ENCODE measurements at regions not wholly inside any gene's neighbourhood (a gene's known extent, or its start where the extent isn't known, plus 50 kb on each side); places are given as distances from the start of the nearest gene placed in this dataset.

DNA sequence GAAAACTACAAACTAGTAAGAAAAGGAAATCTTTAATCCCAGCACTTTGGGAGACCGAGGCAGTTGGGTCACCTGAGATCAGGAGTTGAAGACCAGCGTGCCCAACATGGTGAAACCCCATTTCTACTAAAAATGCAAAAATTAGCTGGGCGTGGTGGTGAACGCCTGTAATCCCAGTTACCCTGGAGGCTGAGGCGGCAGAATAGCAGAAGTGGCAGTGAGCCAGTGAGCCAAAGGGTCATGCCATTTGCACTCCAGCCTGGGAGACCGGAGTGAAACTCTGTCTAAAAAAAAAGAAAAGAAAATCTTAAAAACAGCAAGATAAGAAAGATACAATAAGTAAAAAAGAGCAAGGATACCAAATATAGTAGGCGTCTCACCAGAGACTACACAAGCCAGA, 502.9 kb upstream of the ID2 start:
- WGBS, 2 experiments (ENCODE audit: insufficient coverage in 1 of 2, insufficient read length in 1 of 2), result 96 to 97% methylated on average over 5 to 6 of the region's 7 CpGs
- Mint-ChIP-seq H3K36me3 (ENCODE audit: low read depth) (no peaks in the 10 kb centered on the region), H3K4me3 (no peak overlapping the region), H3K27ac (no peak overlapping the region), H3K27me3 (ENCODE audit: insufficient read depth) (no peaks in the 10 kb centered on the region), H3K9me3 (peaks cover 14% of the 10 kb centered on the region), H3K4me1 (no peaks in the 10 kb centered on the region)
- Histone ChIP-seq H3K27ac (ENCODE audit: low read depth, low read length) (no peak overlapping the region), H3K36me3 (ENCODE audit: control insufficient read depth, insufficient read depth, low read length) (no peaks in the 10 kb centered on the region), H3K9ac (ENCODE audit: extremely low read depth, low read length, poor library complexity, severe bottlenecking) (no peak overlapping the region), H3K4me3 (ENCODE audit: low read length) (no peak overlapping the region), H3K4me1 (ENCODE audit: control insufficient read depth, insufficient read depth, low read length) (no peaks in the 10 kb centered on the region), H3K9me3 (ENCODE audit: control insufficient read depth, low read length) (no peaks in the 10 kb centered on the region), H3K27me3 (ENCODE audit: control insufficient read depth, insufficient read depth, low read length, poor library complexity, severe bottlenecking) (no peaks in the 10 kb centered on the region)
- TF ChIP-seq, protein P1, sequence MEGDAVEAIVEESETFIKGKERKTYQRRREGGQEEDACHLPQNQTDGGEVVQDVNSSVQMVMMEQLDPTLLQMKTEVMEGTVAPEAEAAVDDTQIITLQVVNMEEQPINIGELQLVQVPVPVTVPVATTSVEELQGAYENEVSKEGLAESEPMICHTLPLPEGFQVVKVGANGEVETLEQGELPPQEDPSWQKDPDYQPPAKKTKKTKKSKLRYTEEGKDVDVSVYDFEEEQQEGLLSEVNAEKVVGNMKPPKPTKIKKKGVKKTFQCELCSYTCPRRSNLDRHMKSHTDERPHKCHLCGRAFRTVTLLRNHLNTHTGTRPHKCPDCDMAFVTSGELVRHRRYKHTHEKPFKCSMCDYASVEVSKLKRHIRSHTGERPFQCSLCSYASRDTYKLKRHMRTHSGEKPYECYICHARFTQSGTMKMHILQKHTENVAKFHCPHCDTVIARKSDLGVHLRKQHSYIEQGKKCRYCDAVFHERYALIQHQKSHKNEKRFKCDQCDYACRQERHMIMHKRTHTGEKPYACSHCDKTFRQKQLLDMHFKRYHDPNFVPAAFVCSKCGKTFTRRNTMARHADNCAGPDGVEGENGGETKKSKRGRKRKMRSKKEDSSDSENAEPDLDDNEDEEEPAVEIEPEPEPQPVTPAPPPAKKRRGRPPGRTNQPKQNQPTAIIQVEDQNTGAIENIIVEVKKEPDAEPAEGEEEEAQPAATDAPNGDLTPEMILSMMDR (conservative IDR thresholded peaks at IDR 0.05), result no peak
- no peak for DNase-seq

DNA sequence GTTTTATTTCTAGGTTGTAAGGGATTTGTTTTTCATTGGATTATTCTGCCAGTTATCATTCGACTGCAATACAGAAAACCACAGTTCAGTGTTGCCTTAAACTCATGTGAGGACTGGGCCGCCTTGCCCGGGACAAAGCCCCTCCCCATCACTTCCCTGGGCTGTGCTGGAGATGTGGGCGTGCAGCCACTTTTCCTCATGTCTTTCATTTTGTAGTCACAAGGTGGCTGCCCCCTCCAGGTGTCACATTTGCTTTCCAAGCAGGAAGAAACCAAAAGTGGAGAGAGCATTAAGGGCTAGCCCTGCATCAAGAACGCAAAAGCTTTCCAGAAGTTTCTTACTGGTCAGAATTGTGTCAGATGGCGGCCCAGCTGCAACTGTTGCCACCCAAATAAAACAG, 492.5 kb upstream of the ID2 start:
- peak; percentile 67 for DNase-seq
- H3K36me3 ChIP-seq (ENCODE audit: control insufficient read depth, insufficient read depth, low read length), result no peaks in the 10 kb centered on the region
- H3K4me1 Mint-ChIP-seq, result peaks cover 15% of the 10 kb centered on the region
- H3K9ac ChIP-seq (ENCODE audit: extremely low read depth, low read length, poor library complexity, severe bottlenecking), result no peak overlapping the region
- H3K27me3 Mint-ChIP-seq (ENCODE audit: insufficient read depth), result no peaks in the 10 kb centered on the region
- peaks cover 2% of the 10 kb centered on the region for H3K36me3 Mint-ChIP-seq (ENCODE audit: low read depth)
- WGBS, 2 experiments (ENCODE audit: insufficient coverage in 1 of 2, insufficient read length in 1 of 2), result 91 to 94% methylated on average over 4 to 6 of the region's 6 CpGs
- no peak overlapping the region for H3K4me3 Mint-ChIP-seq
- TF ChIP-seq, protein P1 (conservative IDR thresholded peaks at IDR 0.05), result peak; percentile 51
- no peak overlapping the region for H3K27ac ChIP-seq (ENCODE audit: low read depth, low read length)
- H3K27me3 ChIP-seq (ENCODE audit: control insufficient read depth, insufficient read depth, low read length, poor library complexity, severe bottlenecking), result no peaks in the 10 kb centered on the region
- peaks cover 14% of the 10 kb centered on the region for H3K9me3 Mint-ChIP-seq
- H3K27ac Mint-ChIP-seq, result no peak overlapping the region
- no peak overlapping the region for H3K4me3 ChIP-seq (ENCODE audit: low read length)
- H3K9me3 ChIP-seq (ENCODE audit: control insufficient read depth, low read length), result peaks cover 6% of the 10 kb centered on the region
- H3K4me1 ChIP-seq (ENCODE audit: control insufficient read depth, insufficient read depth, low read length), result peaks cover 4% of the 10 kb centered on the region

DNA sequence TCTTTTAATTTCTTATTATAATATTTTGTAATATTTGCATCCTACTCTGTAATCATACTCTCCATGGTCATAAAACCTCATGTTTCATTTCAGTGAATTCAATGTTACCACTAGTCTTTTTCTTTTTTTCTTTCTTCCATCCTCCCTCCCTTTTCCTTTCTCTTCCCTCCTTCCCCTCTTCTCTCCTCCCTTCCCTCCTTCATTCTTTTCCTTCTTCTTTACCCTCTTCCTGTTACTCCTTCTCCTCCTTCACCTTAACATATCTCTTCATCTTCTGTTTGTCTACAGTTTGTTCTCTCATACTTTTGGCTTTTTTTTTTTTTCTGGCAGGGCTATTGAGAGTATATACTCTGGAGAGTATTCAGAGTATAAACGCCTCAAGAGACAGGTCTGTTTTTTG, 491.6 kb upstream of the ID2 start:
- Mint-ChIP-seq H3K36me3 (ENCODE audit: low read depth) (peaks cover 1% of the 10 kb centered on the region), H3K27me3 (ENCODE audit: insufficient read depth) (no peaks in the 10 kb centered on the region), H3K27ac (no peak overlapping the region), H3K9me3 (peaks cover 9% of the 10 kb centered on the region), H3K4me1 (peaks cover 15% of the 10 kb centered on the region), H3K4me3 (no peak overlapping the region)
- no CpG with 5 or more reads among the region's 1 CpG for WGBS, 2 experiments (ENCODE audit: insufficient coverage in 1 of 2, insufficient read length in 1 of 2)
- no peak for DNase-seq
- Histone ChIP-seq H3K9me3 (ENCODE audit: control insufficient read depth, low read length) (peaks cover 6% of the 10 kb centered on the region), H3K27me3 (ENCODE audit: control insufficient read depth, insufficient read depth, low read length, poor library complexity, severe bottlenecking) (no peaks in the 10 kb centered on the region), H3K27ac (ENCODE audit: low read depth, low read length) (no peak overlapping the region), H3K9ac (ENCODE audit: extremely low read depth, low read length, poor library complexity, severe bottlenecking) (no peak overlapping the region), H3K4me1 (ENCODE audit: control insufficient read depth, insufficient read depth, low read length) (peaks cover 4% of the 10 kb centered on the region), H3K4me3 (ENCODE audit: low read length) (no peak overlapping the region), H3K36me3 (ENCODE audit: control insufficient read depth, insufficient read depth, low read length) (no peaks in the 10 kb centered on the region)
- TF ChIP-seq, protein P1 (conservative IDR thresholded peaks at IDR 0.05), result no peak

Data from endodermal cell (in vitro differentiated cells).